CD4-positive, alpha-beta T cell treated with Interleukin-15 for 4 hours (primary cell): ENCODE measurements at regions not wholly inside any gene's neighbourhood (a gene's known extent, or its start where the extent isn't known, plus 50 kb on each side); places are given as distances from the start of the nearest gene placed in this dataset.
"Not testable (repeated sequence)": the region's sequence is repeated elsewhere in the genome, so short reads cannot be mapped to it uniquely, and the experiment has no call there.

Experiments used
- DNase-seq: peaks from one replicate; pipeline ENCODE4 v3.0.0-alpha.2; 2020; ENCODE audit warnings: low spot score

- no peak for DNase-seq
These were observed 216.5 kb upstream of the SSTR4 start for GRCh38 chr20:22818636-22819035.

- no peak for DNase-seq
These were observed 216.0 kb upstream of the SSTR4 start for GRCh38 chr20:22819112-22819511.

GRCh38 chr20:22819784-22820183, 215.3 kb upstream of the SSTR4 start:
- no peak for DNase-seq

DNA sequence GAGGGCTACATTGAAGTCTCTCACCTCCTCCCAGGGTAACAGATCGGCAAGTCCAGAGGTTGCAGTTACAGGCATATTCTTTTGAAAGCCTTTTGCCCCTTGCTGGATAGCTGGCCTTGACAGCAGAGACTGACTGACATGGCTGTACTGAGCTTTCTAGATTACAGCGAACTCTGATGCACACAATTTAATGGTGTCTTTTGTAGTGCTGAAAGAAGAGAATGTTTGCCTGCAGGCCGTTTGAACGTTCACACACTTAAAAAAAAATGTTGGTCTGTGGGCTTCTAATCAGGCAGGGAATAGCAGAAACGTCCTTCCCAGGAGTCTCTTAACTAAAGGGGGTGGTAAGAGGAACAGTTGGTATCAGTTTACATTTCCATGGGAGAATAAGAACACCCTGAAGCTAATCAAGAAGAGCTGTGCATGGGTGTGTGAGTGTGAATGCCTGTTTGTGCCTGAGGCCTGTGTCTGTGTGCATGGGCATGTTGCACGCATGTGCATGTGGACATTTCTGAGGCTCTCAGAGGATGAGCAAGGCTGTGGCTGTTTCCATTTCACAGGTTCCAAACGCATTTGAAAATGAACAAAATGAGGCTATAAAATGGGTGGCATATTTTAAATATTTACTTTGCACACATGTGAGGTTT, 213.9 kb upstream of the SSTR4 start:
- DNase-seq = no peak

DNA sequence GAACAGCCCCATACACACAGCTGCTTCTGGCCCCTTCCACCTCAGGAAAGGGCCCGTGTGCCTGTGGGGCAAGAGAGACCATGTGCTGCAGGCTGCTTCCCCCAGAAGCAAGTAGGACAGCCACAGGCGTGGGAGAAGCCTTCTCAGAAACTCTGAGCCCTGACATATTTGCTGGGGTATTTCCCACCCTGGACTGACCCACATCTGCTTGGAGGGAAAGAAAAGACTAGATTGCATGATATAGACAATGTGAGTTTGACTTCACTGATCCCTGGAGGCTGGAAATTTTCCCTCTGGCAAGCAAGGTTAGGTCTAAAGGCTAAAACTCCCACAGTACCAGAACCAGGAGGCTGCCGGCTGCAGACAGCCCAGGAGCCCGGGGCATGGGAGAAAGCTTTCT, 213.3 kb upstream of the SSTR4 start:
- no peak for DNase-seq

DNA sequence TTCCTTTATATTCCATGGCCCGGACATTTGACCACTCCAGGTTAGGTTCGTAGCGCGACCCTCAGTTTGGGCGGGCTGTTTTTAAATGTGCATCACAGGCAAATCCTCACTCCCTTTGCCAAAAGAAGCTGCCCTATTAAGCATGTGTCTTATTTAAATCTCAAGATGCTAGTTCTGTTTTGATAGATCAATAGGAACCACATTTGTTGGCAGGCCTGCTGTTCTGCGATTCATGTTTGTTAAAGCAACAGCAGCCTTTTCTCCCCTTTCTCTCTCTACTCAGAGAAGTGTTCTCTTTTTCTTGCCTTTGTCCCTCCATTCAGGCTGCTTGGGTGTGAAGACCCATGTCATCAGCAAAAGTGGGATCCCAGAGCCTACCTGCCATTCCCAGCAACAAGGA, 212.0 kb upstream of the SSTR4 start:
- DNase-seq = no peak

DNA sequence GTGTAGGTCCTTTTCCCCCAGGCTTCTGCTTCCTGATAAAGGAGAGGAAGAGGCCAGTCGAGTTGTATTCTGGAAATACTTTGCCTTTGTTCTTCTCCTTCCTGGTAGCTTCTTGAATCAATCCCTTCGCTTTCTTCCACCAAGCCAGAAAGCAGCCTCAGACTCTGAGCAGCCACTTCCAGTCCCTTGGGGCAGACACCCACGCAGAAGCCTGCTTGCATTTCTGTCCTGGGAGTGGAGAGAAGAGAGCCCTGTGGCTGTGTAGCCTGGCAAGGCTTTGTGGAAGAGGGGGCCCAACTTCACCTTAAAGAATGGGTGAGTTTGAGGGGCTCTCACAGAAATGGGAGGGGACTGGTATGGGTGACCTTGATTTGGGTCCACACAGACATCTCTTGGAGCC, 211.0 kb upstream of the SSTR4 start:
- DNase-seq = no peak

- no peak for DNase-seq
These were observed 210.0 kb upstream of the SSTR4 start for GRCh38 chr20:22825076-22825475.

GRCh38 chr20:22825546-22825945, 209.6 kb upstream of the SSTR4 start:
- no peak for DNase-seq

- no peak for DNase-seq
These were observed 208.5 kb upstream of the SSTR4 start for GRCh38 chr20:22826306-22827230.

DNA sequence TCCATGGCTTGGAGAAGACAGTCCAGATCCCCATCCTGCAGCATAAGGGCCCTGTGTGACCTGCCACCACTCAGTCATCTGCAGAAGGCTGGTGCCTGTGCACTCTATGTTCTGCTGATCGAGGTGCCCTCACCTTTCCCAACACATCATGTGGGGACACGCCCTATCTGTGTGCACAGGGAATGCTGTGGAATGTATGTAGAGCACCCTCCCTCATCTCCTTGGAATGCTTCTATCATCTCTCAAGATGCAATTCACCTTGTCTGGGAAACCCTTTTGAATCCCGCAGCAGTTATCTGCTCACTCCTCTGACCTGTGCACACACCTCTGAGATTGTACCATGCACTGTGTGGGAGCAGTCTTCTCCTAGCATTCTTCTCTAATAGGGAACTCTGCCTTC, 207.2 kb upstream of the SSTR4 start:
- no peak for DNase-seq

DNA sequence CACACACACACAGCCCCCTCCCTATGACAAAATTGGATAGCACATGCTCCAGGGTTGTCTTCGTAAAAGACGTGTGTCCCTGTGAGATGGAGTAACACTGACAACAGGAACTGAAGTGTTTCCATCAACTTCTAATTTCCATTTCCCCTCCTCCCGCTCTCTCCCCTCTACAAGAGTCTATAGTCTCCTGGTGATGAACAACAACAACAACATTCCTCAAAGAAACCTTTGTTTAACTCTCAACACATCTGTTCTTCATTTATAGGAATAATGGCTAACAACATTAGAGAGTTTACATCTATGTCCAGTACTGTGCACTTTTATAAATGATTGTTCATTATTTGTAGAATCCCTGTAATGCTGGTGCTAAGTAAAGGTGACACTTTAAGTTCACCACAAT, 205.8 kb upstream of the SSTR4 start:
- no peak for DNase-seq

DNA sequence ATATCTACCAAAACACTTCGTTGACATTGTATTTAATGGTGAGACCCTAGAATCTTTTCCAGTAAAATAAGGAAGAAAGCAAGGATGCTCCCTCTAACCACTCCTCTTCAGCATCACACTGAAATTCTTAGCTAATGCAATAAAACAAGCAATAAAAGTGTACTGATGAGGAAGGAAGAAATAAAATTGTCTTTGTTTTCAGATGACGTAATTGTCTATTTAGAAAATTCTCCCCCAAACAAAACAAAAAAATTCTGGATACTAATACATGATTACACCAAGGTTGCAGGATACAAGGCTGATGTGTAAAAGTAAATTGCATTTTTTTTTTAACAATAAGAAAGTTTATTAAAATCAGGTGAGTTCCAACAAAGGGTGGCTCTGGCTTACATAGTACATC, 205.0 kb upstream of the SSTR4 start:
- DNase-seq = no peak

DNA sequence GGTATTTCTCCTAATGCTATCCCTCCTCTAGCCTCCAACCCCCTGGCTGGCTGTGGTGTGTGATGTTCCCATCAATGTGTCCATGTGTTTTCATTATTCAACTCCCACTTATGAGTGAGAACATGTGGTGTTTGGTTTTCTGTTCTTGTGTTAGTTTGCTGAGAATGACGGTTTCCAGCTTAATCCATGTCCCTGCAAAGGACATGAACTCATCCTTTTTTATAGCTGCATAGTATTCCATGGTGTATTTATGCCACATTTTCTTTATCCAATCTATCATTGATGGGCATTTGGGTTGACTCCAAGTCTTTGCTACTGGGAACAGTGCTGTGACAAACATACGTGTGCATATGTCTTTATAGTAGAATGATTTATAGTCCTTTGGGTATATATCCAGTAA, 204.4 kb upstream of the SSTR4 start:
- not testable (repeated sequence) for DNase-seq

GRCh38 chr20:22833851-22834250, 201.3 kb upstream of the SSTR4 start:
- DNase-seq = no peak

DNA sequence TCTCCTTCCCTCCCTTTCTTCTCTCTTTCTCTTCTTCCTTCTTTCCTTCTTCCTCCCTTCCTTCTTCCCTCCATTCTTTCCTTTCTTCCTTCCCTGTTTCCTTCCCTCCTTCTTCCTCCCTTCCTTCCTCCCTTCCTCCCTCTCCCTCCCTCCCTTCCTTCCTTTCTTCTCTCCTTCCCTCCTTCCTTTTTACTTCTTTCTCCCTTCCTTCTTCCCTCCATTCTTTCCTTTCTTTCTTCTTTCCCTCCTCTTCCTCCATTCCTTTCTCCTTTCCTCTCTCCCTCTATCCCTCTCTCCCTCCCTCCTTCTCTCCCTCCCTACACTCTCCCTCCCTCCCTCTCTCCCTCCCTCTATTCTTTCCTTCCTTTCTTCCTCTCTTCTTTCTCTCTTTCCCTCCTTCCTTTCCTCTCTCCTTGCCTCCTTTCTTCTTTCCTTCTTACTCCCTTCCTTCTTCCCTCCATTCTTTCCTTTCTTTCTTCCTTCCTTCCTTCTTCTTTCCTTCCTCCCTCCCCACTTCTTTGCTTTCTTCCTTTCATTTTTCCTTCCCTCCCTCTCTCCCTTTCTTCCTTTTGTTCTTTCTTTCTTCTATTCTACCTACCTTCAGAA, 200.4 kb upstream of the SSTR4 start:
- no peak for DNase-seq

- no peak for DNase-seq
These were observed 198.9 kb upstream of the SSTR4 start for GRCh38 chr20:22836211-22836610.

DNA sequence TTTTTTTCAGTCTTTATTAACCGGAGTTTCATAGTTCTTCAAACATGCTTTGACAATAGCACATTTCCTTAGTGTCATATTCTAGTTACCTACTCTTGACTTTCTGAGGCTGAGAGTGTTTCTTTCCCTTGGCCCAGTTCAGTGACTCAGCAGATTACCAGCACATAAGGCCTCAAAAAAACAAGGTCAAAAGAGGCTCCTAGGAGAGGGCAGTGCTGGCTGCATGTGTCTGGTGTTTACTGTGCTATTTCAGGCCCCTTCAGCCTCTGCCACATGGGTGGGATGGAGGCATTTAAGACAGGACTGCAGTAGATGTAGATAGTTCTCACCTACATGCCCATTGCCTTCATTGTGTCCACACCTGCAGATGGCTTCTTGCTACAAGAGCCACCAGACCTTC, 198.2 kb upstream of the SSTR4 start:
- no peak for DNase-seq

GRCh38 chr20:22838001-22838400, 197.1 kb upstream of the SSTR4 start:
- no peak for DNase-seq

- no peak for DNase-seq
These were observed 193.3 kb upstream of the SSTR4 start for GRCh38 chr20:22841846-22842245.

DNA sequence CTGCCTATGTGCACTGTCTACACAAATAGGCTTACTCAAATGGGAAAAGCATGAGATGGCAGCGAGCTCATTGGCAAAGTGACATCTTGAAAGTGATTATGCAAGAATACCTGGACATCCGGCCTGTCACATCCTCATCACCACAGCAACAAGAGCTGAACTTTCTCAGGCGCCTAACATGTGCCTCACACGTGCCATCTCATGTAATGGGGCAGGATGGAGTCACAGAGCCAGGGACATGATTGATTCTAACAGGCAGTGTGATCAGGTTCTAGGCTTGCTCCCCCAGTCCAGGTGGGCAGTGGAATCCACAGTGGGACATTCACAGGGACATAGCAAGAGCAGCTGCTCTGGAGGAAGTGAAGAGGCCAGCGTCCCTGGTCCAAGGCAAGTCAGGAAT, 192.3 kb upstream of the SSTR4 start:
- no peak for DNase-seq

DNA sequence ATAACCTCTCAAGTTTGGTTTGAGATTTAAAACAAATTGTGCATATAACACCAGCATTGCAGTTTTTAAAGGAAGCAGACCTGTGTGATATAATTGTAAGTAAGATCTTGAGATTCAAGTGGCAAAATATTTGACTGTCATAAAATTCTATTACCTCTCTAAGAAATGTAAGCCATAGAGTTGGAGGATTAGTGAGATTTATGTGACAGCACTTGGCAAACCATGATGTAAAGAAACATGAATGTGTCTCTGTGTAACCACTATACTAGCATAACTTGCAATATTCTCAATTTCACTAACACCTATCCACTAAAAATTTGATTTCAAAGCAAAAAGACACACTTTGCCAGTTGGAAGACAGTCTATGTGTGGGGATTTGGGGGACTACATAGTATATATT, 190.2 kb upstream of the SSTR4 start:
- no peak for DNase-seq

- DNase-seq = no peak
These were observed 188.2 kb upstream of the SSTR4 start for GRCh38 chr20:22846863-22847262.
